Lung (tissue), 11 donors: ENCODE measurements at regions not wholly inside any gene's neighbourhood (a gene's known extent, or its start where the extent isn't known, plus 50 kb on each side); places are given as distances from the start of the nearest gene placed in this dataset.
"Not testable (repeated sequence)": the region's sequence is repeated elsewhere in the genome, so short reads cannot be mapped to it uniquely, and the experiment has no call there.

ENCODE experiments used
- ATAC-seq: fragments of 200-7000 bp; cut with Tn5 transposase; one replicate; pipeline ENCODE4 v1.9.1; 2020; ENCODE audit warnings: moderate number of reproducible peaks; ENCODE audit not compliant: insufficient read depth, low FRiP score
- DNase-seq, 3 donors: peaks; one replicate each; pipeline ENCODE4 v3.0.0-alpha.2; 2013 to 2017
- H3K27ac ChIP-seq, 2 donors: one replicate each; pipeline ENCODE4 v1.5.1; 2013; ENCODE audit warnings: mild to moderate bottlenecking in 2 of 2, moderate library complexity in 2 of 2, control low read depth in 1 of 2, inconsistent platforms in 1 of 2, low read depth in 1 of 2, low read length in 1 of 2
- H3K27me3 ChIP-seq, 3 donors: one replicate each; pipeline ENCODE4 v1.5.1; 2013; ENCODE audit warnings: low read length in 2 of 3; ENCODE audit not compliant: control insufficient read depth in 3 of 3, insufficient read depth in 3 of 3
- H3K36me3 ChIP-seq, 4 donors: one replicate each; pipeline ENCODE4 v1.5.1; 2013; ENCODE audit warnings: low read length in 4 of 4, mild to moderate bottlenecking in 1 of 4, moderate library complexity in 1 of 4; ENCODE audit not compliant: control insufficient read depth in 4 of 4, insufficient read depth in 4 of 4
- H3K4me1 ChIP-seq, 5 donors: one replicate each; pipeline ENCODE4 v1.5.1; 2013; ENCODE audit warnings: low read length in 5 of 5, mild to moderate bottlenecking in 2 of 5, moderate library complexity in 1 of 5; ENCODE audit not compliant: control insufficient read depth in 5 of 5, insufficient read depth in 5 of 5
- H3K4me3 ChIP-seq: one replicate; pipeline ENCODE4 v1.5.1; 2013; ENCODE audit warnings: mild to moderate bottlenecking, control low read depth, moderate library complexity
- H3K9ac ChIP-seq, 2 donors: one replicate each; pipeline ENCODE4 v1.5.1; 2013; ENCODE audit warnings: low read length in 2 of 2, control low read depth in 1 of 2; ENCODE audit not compliant: insufficient read depth in 1 of 2
- H3K9me3 ChIP-seq, 4 donors: one replicate each; pipeline ENCODE4 v1.5.1; 2013; ENCODE audit warnings: low read length in 3 of 4, mild to moderate bottlenecking in 1 of 4, moderate library complexity in 1 of 4; ENCODE audit not compliant: control insufficient read depth in 4 of 4, insufficient read depth in 3 of 4
- WGBS, 2 donors: extraction: QIAGEN DNeasy Blood & Tissue Kit; methylation state at CpG; one replicate each; pipeline ENCODE4 v1.1.7; 2013; 5-methylcytosine and 5-hydroxymethylcytosine counted together
- TF ChIP-seq, protein P1 (sequence below): IDR thresholded peaks from 2 replicates; pipeline ENCODE4 v1.5.1; 2012; ENCODE audit warnings: mild to moderate bottlenecking; ENCODE audit errors: control extremely low read depth, extremely low read depth
- donor health status: control.
- donor health status: control.
- donor health status: Bipolar disorder and iron deficiency.
- donor health status: healthy.
- donor health status: DM: yes; HTN: yes; CAD: no.

DNA sequence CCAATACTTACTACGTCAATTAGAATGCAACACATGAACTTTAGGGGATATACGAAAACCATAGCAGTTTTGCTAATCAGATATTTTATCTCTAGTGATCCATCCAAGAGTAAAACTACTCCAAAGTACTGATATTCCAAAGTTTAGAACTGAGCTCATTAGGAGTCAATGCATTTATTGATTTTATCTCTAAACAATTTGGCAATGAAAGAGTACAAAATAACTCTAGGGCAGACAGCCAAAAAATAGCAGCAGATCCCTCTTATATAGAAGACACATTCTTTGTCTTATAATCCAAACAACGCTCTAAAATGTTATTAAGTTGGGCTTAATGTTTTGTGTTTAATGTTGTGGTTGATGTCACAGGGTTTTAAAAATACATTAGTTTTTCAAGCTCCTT lies 923.9 kb upstream of the MAN1A1 start:
- Histone ChIP-seq H3K27me3 (no peaks in the 10 kb centered on the region), H3K9me3 (peaks cover 0 to 3% (median 0%) of the 10 kb centered on the region in 4 donors), H3K36me3 (no peaks in the 10 kb centered on the region), H3K4me1 (peaks cover 0 to 28% (median 0%) of the 10 kb centered on the region in 5 donors), H3K27ac (no peak overlapping the region), H3K4me3 (no peak overlapping the region), H3K9ac (no peak overlapping the region)
- DNase-seq (peak in 2 of 3 donors; percentile 79 to 80), ATAC-seq (no peak)
- TF ChIP-seq, protein P1, sequence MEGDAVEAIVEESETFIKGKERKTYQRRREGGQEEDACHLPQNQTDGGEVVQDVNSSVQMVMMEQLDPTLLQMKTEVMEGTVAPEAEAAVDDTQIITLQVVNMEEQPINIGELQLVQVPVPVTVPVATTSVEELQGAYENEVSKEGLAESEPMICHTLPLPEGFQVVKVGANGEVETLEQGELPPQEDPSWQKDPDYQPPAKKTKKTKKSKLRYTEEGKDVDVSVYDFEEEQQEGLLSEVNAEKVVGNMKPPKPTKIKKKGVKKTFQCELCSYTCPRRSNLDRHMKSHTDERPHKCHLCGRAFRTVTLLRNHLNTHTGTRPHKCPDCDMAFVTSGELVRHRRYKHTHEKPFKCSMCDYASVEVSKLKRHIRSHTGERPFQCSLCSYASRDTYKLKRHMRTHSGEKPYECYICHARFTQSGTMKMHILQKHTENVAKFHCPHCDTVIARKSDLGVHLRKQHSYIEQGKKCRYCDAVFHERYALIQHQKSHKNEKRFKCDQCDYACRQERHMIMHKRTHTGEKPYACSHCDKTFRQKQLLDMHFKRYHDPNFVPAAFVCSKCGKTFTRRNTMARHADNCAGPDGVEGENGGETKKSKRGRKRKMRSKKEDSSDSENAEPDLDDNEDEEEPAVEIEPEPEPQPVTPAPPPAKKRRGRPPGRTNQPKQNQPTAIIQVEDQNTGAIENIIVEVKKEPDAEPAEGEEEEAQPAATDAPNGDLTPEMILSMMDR = no peak
- WGBS, 2 donors = 78 to 83% methylated on average over 3 of the region's 3 CpGs

DNA sequence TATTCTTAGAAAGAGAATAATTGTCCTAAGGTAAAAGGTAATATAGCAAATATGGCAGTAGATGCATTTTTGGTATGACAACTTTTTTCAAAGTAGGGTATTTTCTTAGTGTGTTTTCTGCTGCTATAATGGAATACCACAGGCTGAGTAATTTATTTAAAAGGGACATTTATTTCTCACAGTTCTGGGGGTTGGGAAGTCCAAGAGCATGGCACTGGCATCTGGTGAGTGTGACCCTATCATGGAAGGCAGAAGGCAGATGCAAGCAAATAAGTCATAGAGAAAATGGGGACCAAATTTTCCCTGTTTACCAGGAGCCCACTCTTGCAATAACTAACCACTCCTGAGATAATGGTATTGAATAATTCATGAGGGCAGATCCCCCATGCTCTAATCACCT lies 922.5 kb upstream of the MAN1A1 start:
- Histone ChIP-seq H3K4me3 (no peak overlapping the region), H3K9ac (no peak overlapping the region), H3K27ac (no peak overlapping the region), H3K9me3 (peaks cover 0 to 3% (median 0%) of the 10 kb centered on the region in 4 donors), H3K27me3 (no peaks in the 10 kb centered on the region), H3K4me1 (peaks cover 0 to 19% (median 0%) of the 10 kb centered on the region in 5 donors), H3K36me3 (no peaks in the 10 kb centered on the region)
- ATAC-seq (no peak), DNase-seq (no peak)
- TF ChIP-seq, protein P1 = no peak

DNA sequence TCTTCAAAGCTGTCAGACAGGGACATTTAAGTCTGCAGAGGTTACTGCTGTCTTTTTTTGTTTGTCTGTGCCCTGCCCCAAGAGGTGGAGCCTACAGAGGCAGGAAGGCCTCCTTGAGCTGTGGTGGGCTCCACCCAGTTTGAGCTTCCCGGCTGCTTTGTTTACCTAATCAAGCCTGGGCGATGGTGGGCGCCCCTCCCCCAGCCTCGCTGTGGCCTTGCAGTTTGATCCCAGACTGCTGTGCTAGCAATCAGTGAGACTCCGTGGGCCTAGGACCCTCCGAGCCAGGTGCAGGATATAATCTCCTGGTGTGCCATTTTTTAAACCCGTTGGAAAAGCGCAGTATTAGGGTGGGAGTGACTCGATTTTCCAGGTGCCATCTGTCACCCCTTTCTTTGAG lies 918.7 kb upstream of the MAN1A1 start:
- H3K9ac ChIP-seq, H3K4me1 ChIP-seq, H3K9me3 ChIP-seq, H3K27ac ChIP-seq, H3K27me3 ChIP-seq, ATAC-seq, H3K36me3 ChIP-seq, DNase-seq, H3K4me3 ChIP-seq: not testable (repeated sequence)
- 84 to 92% methylated on average over 7 to 9 of the region's 9 CpGs for WGBS, 2 donors

DNA sequence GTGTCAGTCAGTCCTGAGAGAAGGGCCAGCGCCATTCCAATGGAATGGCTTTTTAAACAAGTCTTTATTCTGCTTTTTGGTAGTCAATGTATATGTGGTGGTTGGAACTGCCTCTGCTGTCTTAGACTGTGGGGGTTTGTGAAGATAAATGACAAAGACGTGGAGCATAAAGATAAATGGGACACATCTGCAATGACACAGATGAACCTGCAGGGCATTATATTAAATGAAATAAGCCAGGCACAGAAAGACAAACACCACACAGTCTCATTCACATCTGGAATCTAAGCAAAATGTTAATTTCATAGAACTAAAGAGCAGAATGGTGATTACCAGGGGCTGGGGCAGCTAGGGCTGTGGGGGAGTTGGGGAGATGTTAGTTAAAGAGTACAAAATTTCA lies 912.8 kb upstream of the MAN1A1 start:
- H3K4me1 ChIP-seq = no peaks in the 10 kb centered on the region
- ATAC-seq = no peak
- TF ChIP-seq, protein P1 = no peak
- H3K36me3 ChIP-seq = no peaks in the 10 kb centered on the region
- no peaks in the 10 kb centered on the region for H3K9me3 ChIP-seq
- 81 to 91% methylated on average over 2 of the region's 2 CpGs for WGBS, 2 donors
- no peak overlapping the region for H3K27ac ChIP-seq
- H3K4me3 ChIP-seq = no peak overlapping the region
- no peaks in the 10 kb centered on the region for H3K27me3 ChIP-seq
- no peak for DNase-seq
- no peak overlapping the region for H3K9ac ChIP-seq
